HG02571 (cell line): ENCODE measurements at regions not wholly inside any gene's neighbourhood (a gene's known extent, or its start where the extent isn't known, plus 50 kb on each side); places are given as distances from the start of the nearest gene placed in this dataset.

Experiments used
- ATAC-seq: cut with Tn5 transposase; IDR thresholded peaks from one replicate; pipeline ENCODE4 v1.9.1; 2021; ENCODE audit warnings: mild to moderate bottlenecking, moderate library complexity; ENCODE audit not compliant: unreplicated experiment

DNA sequence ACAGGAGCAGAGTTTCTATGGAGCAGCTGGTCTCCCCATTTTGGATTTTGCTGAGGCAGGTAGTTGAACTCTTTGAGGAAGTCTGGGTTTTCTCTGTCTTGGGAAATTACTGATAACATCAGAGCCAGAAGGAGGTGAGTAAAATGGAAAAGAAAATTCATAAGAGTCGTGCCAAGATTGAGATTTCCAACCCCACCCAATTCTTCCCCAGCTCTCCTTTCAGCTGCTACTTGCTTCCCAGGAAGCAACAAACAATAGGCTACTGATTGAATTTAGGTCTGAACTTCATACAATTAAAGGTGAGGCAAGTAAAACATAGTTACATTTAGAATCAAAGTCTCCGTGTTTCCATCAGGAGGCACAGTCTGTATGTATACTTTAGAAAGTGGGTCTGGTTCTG, 54.6 kb upstream of the EOLA2 start:
- ATAC-seq, result no peak

- no peak for ATAC-seq
Measured at GRCh38 chrX:149993989-149994388, 55.7 kb upstream of the EOLA2 start.

- ATAC-seq, result no peak
Measured at GRCh38 chrX:149996515-149996914, 58.2 kb upstream of the EOLA2 start.

- ATAC-seq, result no peak
Measured at GRCh38 chrX:150005027-150005426, 66.7 kb upstream of the EOLA2 start.

GRCh38 chrX:150007356-150007755, 69.1 kb upstream of the EOLA2 start:
- ATAC-seq, result no peak

- ATAC-seq, result no peak
Measured at GRCh38 chrX:150012647-150013381, 74.5 kb upstream of the EOLA2 start.

DNA sequence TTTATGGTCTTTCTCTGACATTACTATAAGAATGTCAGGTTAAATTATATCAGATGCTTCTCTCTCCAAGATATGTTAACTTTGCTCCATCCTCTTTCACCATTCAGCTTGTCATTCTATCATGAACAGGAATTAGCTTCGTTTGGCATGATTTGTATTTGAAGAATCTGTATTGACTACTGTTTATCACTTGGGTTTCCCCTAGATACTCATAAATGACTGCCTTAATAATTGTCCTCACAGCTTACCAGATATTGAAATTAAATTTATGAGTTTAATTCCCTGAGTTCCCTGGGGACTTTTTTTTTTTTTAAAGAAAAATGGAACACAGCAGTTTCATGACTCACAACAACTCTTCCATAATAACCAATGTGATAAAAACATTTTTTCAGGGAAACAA, 76.2 kb upstream of the EOLA2 start:
- no peak for ATAC-seq

GRCh38 chrX:150017868-150018267, 79.6 kb upstream of the EOLA2 start:
- ATAC-seq, result no peak

DNA sequence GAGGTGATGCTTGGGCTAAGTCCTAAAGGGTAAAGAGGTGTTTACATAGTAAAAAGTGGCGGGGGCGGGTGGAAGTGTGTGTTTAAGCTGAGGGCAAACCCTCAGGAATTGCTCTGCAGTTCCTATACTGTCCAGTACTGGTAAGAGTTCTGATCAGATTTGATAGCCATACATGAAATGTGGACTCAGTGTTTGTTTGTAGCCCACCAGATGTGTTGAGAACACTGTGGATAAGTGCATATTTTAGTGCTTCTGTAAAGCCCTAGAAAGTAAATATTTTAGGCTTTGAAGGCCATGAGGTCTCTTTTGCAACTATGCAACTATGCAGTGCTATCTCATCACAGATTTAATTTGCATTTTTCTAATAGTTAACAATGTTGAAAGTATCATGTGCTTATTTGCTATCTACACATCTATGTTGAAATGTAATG, 80.7 kb upstream of the EOLA2 start:
- no peak for ATAC-seq

GRCh38 chrX:150028692-150029091, 90.4 kb upstream of the EOLA2 start:
- peak; percentile 62 for ATAC-seq

GRCh38 chrX:150032742-150033141, 94.5 kb upstream of the EOLA2 start:
- no peak for ATAC-seq

GRCh38 chrX:150034788-150035187, 96.5 kb upstream of the EOLA2 start:
- ATAC-seq, result no peak

DNA sequence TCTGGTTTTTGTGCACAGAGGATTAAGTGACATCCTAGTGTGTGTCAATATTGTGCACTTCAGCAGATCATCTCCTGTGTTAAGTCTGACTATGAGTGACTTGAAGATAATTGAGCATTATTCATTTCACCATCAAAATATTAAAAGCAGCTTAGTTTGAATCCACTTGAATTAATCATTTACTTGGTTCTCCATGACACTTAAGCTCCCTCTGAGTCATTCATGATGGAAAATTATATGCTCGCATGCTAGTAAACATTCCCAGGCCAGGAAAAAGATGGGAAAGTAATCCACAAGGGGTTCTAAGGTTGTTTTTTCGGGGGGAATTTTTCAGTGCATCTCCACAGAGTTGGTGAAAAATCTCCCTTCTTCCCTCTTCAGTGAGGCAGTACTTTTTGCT, 97.2 kb upstream of the EOLA2 start:
- no peak for ATAC-seq

DNA sequence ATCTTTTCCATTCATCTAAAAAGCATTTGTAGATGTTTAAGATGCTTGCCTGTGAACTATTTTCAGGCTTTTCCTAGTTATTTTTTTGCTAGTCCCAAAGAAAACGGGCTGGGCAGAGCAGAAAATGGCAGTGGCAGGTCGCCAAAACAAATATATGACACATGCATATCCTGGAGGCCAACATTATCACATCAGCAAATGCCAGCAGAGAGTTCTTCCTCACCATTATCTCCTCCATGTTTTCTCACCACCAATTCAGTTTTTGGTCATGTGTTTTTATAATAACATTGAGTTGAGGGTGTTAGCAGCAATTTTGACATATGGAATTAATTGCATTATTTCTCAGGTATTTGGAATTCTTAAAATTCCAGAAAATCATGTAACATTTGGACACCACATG, 97.9 kb upstream of the EOLA2 start:
- no peak for ATAC-seq

DNA sequence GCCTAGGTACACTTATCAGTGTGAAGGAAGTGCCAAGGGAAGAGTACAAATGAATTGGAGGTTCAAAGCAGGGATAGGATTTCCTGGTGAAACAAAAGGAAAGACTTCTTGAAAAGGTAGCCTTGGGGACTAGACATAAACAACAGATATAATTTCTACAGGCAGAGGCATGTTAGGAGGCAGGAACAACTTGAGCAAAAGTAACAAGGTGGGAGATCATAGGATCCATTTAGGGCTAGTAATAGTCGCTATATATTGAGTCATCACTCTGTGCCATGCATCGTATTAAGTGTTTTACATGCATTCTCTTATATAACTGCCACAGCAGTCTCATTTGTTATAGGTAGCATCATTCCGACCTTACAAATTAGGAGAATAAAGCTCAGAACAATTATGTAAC, 98.3 kb upstream of the EOLA2 start:
- ATAC-seq, result no peak

DNA sequence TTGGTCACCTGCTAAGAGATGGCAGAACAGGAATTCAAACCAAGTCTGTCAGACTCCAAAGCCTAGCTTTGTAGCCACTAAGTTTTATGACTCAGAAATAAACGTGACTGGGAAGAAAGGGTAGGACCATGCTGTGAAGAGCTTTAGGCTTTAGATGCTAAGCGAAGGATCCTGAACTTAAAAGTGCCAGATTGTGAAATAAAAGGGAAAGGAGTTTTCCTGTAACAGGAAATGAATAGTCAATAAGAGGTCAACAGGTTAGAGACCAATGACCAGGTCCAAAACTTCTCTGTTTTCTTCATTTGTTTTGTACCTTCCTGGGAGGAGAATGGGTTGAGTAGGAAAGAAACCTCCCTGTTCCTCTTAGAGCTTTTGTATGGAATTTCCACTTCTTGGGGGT, 98.8 kb upstream of the EOLA2 start:
- ATAC-seq, result no peak

DNA sequence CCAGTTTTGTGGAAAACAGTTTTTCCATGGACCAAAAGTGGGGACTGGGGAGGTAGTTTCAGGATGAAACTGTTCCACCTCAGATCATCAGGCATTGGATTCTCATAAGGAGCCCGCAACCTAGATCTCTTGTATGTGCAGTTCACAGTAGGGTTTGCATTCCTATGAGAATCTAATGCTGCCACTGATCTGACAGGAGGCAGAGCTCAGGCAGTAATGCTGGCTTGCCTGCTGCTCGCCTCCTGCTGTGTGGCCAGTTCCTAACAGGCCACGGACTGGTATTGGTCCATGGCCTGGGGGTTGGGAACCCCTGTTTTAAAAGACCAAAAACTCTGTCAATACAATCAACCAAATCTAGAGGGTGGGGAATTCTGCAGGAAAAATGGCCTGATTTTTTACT, 100.0 kb upstream of the EOLA2 start:
- ATAC-seq, result no peak

DNA sequence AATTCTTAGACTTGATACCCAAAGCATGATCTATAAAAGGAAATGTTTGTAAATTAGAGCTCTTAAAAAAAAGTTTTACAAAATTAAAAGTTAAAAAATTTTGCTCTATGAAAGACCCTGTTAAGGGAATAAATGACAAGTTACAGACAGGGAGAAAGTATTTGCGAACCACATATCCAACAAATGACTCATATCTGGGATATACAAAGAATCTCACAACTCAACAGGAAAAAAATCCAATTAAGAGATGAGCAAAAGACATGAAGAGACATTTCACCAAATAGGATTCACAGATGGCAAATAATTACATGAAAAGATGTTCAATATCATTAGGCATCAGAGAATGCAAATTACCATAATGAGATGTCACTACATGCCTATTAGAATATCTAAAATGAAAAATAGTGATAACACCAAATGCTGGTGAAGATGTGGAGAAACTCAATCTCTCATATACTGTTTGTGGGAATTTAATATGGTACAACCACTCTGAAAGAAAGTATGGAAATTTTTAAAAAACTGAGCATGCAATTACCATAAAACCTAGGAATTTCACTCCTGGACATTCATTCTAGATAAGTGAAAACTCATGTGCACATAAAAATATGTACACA, 100.8 kb upstream of the EOLA2 start:
- ATAC-seq, result no peak

- ATAC-seq, result no peak
Measured at GRCh38 chrX:150041208-150041607, 102.9 kb upstream of the EOLA2 start.

DNA sequence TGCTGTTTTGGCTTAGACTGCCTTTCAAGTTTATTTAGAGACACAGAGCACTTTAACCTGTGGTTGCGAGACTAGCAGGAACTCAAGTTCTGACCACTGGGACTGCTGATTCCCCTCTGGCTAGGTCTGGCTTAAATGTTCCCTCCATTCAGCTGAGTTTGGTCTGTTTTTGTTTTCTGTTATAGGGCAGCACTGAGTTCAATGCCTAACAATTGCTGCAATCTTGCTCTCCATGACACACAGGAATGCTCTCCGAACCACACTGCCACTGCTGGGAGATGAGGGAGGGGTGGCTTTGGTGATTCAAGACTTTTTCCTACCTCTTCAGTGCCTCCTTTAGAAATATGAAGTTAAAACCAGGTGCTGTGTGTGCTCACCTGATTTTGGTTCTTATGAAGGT, 106.3 kb upstream of the EOLA2 start:
- ATAC-seq, result no peak

GRCh38 chrX:150047818-150048217, 109.5 kb upstream of the EOLA2 start:
- ATAC-seq, result no peak

DNA sequence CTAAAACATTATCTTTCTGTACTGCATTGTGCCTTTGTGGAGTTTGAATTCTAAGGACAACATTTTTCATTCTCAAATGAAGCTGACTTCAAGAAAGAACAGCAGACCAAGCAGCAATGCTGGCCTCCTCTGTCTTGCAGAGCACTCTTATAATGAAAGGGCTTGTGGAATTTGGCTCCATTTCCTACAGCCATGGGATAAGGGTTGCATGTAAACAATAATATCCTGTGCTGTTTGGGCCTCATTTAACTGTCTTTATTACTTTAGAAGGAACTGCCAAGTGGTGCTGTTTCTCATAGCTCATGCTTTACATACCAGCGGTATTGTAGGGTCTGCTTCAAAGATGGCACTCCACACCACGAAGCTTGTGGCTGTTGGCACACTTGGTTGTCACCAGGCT, 111.4 kb upstream of the EOLA2 start:
- ATAC-seq, result no peak

DNA sequence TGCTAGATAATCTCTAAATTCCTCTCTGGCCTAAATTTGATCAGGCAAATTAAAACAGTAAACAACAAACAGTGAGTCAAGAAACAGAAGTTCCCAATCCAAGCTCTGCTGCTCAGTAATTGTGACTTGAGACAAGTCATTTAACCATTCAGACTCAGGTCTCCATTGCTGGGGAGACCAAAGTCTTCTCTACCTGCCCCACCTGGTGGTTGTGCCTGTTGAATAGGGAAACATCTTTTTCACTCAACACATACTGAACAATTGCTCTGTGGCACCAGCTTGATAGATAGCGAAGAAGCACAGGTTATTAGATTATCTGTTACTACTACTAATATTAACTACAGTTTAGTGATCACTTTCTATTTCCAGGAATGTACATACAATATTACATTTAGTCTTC, 112.1 kb upstream of the EOLA2 start:
- no peak for ATAC-seq
